Parathyroid adenoma (tissue), 2 donors: ENCODE measurements at regions not wholly inside any gene's neighbourhood (a gene's known extent, or its start where the extent isn't known, plus 50 kb on each side); places are given as distances from the start of the nearest gene placed in this dataset.

Experiments
- H2AFZ ChIP-seq: fragments of 300-600 bp; sonication (generic); one replicate; pipeline ENCODE4 v1.7.0; 2017; ENCODE audit warnings: antibody characterized with exemption, mild to moderate bottlenecking
- H3K27ac ChIP-seq: fragments of 300-600 bp; sonication (generic); one replicate; pipeline ENCODE4 v1.7.0; 2017
- H3K27me3 ChIP-seq: fragments of 300-600 bp; sonication (generic); one replicate; pipeline ENCODE4 v1.7.0; 2017; ENCODE audit warnings: low read length; ENCODE audit not compliant: control insufficient read depth, insufficient read depth
- H3K36me3 ChIP-seq: fragments of 300-600 bp; sonication (generic); one replicate; pipeline ENCODE4 v1.7.0; 2017; ENCODE audit warnings: low read length; ENCODE audit not compliant: control insufficient read depth, insufficient read depth
- H3K4me1 ChIP-seq: fragments of 300-600 bp; sonication (generic); one replicate; pipeline ENCODE4 v1.7.0; 2017; ENCODE audit warnings: control low read depth
- H3K4me2 ChIP-seq: fragments of 300-600 bp; sonication (generic); one replicate; pipeline ENCODE4 v1.7.0; 2017; ENCODE audit warnings: low read length
- H3K4me3 ChIP-seq: fragments of 300-600 bp; sonication (generic); one replicate; pipeline ENCODE4 v1.7.0; 2017; ENCODE audit warnings: low read depth, low read length
- H3K79me2 ChIP-seq: fragments of 300-600 bp; sonication (generic); one replicate; pipeline ENCODE4 v1.7.0; 2017; ENCODE audit warnings: control low read depth
- H3K9ac ChIP-seq: fragments of 300-600 bp; sonication (generic); one replicate; pipeline ENCODE4 v1.7.0; 2017; ENCODE audit warnings: mild to moderate bottlenecking
- H3K9me3 ChIP-seq: fragments of 300-600 bp; sonication (generic); one replicate; pipeline ENCODE4 v1.7.0; 2017; ENCODE audit warnings: low read length; ENCODE audit not compliant: control insufficient read depth
- TF ChIP-seq, protein P1 (sequence below): fragments of 300-600 bp; sonication (generic); IDR thresholded peaks from one replicate; pipeline ENCODE4 v1.7.0; 2017; ENCODE audit warnings: antibody characterized with exemption, mild to moderate bottlenecking
- donor health status: primary hyperparathyroidism.

- Histone ChIP-seq H3K4me2 (no peak overlapping the region), H3K9ac (no peak overlapping the region), H3K27ac (no peak overlapping the region), H3K27me3 (no peaks in the 10 kb centered on the region), H3K9me3 (no peaks in the 10 kb centered on the region), H3K36me3 (no peaks in the 10 kb centered on the region), H3K4me1 (no peaks in the 10 kb centered on the region), H3K79me2 (no peaks in the 10 kb centered on the region), H2AFZ (no peak overlapping the region), H3K4me3 (no peak overlapping the region)
- TF ChIP-seq, protein P1, sequence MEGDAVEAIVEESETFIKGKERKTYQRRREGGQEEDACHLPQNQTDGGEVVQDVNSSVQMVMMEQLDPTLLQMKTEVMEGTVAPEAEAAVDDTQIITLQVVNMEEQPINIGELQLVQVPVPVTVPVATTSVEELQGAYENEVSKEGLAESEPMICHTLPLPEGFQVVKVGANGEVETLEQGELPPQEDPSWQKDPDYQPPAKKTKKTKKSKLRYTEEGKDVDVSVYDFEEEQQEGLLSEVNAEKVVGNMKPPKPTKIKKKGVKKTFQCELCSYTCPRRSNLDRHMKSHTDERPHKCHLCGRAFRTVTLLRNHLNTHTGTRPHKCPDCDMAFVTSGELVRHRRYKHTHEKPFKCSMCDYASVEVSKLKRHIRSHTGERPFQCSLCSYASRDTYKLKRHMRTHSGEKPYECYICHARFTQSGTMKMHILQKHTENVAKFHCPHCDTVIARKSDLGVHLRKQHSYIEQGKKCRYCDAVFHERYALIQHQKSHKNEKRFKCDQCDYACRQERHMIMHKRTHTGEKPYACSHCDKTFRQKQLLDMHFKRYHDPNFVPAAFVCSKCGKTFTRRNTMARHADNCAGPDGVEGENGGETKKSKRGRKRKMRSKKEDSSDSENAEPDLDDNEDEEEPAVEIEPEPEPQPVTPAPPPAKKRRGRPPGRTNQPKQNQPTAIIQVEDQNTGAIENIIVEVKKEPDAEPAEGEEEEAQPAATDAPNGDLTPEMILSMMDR: no peak
These were observed 73.8 kb downstream of the CBLN2 start for GRCh38 chr18:72470391-72470790.

DNA sequence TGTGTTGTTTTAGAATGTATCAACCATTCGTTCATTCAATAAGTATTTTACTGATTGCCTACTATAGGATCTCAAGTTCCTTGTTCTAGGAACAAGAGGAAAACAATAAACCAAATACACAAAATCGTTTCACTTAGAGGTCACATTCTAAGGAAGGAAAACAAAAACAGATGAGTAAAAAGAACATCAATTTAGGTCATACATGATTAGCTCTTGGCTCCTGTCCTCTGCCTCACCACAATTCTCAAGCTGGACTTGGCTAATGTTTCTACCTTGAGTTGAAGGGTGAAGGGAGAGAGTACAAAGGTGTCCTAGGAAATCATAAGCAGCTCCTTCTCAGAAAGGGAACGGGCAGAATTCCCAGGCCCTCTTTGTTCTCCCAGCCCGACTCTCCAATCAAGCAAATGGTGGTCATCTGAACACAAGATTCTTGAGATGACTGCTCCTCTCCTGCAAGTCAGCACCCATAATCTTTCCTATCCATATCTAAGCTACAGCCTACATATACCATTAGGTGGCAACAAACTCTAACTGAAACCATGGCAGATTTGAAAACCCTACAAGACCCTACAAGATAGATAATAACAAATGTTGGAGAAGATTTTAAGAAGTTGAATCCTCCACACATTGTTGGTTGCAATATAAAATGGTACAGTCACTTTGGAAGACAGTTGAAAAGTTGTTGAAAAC lies 76.0 kb downstream of the CBLN2 start:
- Histone ChIP-seq H3K9me3 (no peaks in the 10 kb centered on the region), H3K27ac (no peak overlapping the region), H3K4me1 (no peaks in the 10 kb centered on the region), H3K36me3 (no peaks in the 10 kb centered on the region), H3K4me2 (no peak overlapping the region), H2AFZ (no peak overlapping the region), H3K79me2 (no peaks in the 10 kb centered on the region), H3K9ac (no peak overlapping the region), H3K4me3 (no peak overlapping the region), H3K27me3 (no peaks in the 10 kb centered on the region)
- TF ChIP-seq, protein P1: no peak

DNA sequence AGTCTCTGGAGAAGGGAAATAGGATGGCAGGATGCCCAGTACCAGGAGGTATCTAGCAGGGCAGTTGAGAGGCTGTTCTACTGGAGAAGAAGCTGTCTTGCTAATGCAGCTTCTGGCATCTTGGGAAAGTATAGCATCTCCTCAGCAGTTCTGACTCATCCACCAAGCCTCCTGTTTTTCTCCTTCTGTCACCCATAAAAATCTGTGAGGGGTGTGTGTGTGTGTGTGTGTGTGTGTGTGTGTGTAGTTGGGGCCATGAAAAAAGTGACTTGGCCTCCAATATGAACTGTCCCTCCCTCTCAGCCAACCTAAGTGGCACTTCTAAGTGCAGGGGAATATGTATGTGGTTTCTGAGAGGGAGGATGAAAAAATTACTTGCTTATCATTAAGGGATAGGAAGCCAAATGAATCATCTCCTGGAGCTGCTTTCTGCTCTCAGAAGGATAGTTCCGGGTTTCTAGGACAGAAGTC lies 83.9 kb downstream of the CBLN2 start:
- TF ChIP-seq, protein P1: no peak
- Histone ChIP-seq H3K4me3 (no peak overlapping the region), H3K4me1 (no peaks in the 10 kb centered on the region), H3K9me3 (no peaks in the 10 kb centered on the region), H3K4me2 (no peak overlapping the region), H3K27me3 (no peaks in the 10 kb centered on the region), H3K79me2 (no peaks in the 10 kb centered on the region), H3K9ac (no peak overlapping the region), H3K36me3 (no peaks in the 10 kb centered on the region), H2AFZ (no peak overlapping the region), H3K27ac (no peak overlapping the region)

DNA sequence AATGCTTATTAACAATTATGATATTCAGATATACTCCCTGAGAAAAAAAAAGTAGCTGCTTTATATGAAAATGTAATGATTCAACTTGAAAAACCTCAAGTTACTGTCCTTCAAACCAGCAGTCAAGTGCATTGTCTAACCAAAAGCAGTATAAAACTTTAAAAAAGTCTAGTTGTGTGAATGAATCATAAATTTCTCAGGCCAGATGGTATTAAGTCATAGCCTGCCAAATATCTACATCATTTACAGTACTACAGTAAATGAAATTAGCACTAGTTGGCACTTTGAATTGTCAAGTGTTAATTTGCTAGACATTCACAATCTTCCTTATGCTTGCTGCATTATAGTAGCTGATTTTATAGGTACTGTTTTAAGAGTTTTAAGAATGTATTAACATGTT lies 85.9 kb downstream of the CBLN2 start:
- Histone ChIP-seq H3K36me3 (no peaks in the 10 kb centered on the region), H3K79me2 (no peaks in the 10 kb centered on the region), H3K9ac (no peak overlapping the region), H3K4me2 (no peak overlapping the region), H3K9me3 (no peaks in the 10 kb centered on the region), H3K27ac (no peak overlapping the region), H2AFZ (no peak overlapping the region), H3K4me3 (no peak overlapping the region), H3K27me3 (no peaks in the 10 kb centered on the region), H3K4me1 (no peaks in the 10 kb centered on the region)
- TF ChIP-seq, protein P1: no peak

DNA sequence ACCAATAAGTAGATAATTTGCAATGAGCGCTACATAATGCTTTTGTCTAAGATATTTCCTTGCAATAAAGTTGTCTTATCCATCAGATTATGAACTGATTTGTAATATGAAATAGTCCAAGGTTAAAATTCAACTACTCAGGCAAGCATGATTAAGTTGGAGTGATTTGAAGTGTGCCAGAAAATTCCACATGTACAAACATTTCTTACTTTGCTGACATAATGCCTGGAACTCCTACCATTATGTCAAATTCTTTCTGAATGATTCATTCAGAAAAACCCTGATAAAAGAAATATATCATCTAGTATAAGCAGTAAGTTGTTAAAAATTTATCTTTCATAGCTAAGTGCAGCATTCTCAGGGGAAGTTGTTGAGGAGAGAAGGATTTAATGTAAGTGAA lies 87.3 kb downstream of the CBLN2 start:
- TF ChIP-seq, protein P1: no peak
- no peaks in the 10 kb centered on the region for H3K27me3 ChIP-seq
- H3K4me3 ChIP-seq: no peak overlapping the region
- H3K9ac ChIP-seq: no peak overlapping the region
- no peak overlapping the region for H3K4me2 ChIP-seq
- no peaks in the 10 kb centered on the region for H3K9me3 ChIP-seq
- no peaks in the 10 kb centered on the region for H3K4me1 ChIP-seq
- H3K79me2 ChIP-seq: no peaks in the 10 kb centered on the region
- H2AFZ ChIP-seq: no peak overlapping the region
- no peaks in the 10 kb centered on the region for H3K36me3 ChIP-seq
- H3K27ac ChIP-seq: no peak overlapping the region
